ENCODE measurements at regions not wholly inside any gene's neighbourhood (a gene's known extent, or its start where the extent isn't known, plus 50 kb on each side); places are given as distances from the start of the nearest gene placed in this dataset.

DNA sequence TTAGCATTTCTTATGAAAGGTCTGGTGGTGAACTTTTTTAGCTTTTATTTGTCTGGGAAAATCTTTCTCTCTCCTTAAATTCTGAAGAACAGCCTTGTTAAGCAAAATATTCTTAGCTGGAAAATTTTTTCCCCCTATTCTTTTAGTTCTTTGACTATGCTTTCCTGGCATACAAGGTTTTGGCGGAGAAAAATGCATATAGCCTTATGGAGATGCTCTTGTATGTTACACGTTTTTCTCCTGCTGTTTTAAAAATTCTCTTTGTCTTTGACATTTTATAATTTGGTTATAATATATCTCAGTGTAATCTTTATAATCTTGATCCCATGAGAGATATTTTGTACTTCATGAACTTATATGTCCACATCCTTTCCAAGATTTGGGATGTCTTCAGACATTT lies 1190.4 kb upstream of the ZEB2 start:
- TF ChIP-seq, protein P1, sequence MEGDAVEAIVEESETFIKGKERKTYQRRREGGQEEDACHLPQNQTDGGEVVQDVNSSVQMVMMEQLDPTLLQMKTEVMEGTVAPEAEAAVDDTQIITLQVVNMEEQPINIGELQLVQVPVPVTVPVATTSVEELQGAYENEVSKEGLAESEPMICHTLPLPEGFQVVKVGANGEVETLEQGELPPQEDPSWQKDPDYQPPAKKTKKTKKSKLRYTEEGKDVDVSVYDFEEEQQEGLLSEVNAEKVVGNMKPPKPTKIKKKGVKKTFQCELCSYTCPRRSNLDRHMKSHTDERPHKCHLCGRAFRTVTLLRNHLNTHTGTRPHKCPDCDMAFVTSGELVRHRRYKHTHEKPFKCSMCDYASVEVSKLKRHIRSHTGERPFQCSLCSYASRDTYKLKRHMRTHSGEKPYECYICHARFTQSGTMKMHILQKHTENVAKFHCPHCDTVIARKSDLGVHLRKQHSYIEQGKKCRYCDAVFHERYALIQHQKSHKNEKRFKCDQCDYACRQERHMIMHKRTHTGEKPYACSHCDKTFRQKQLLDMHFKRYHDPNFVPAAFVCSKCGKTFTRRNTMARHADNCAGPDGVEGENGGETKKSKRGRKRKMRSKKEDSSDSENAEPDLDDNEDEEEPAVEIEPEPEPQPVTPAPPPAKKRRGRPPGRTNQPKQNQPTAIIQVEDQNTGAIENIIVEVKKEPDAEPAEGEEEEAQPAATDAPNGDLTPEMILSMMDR (IDR thresholded peaks at IDR 0.05): no peak
- TF ChIP-seq POLR2A (IDR thresholded peaks at IDR 0.05): no peak
